HL-60 (cell line): ENCODE measurements at regions not wholly inside any gene's neighbourhood (a gene's known extent, or its start where the extent isn't known, plus 50 kb on each side); places are given as distances from the start of the nearest gene placed in this dataset.

Experiments used
- DNase-seq, 2 experiments: peaks; one replicate each; pipeline ENCODE4 v3.0.0-alpha.2; 2010 to 2020; ENCODE audit warnings: low read depth in 1 of 2, low spot score in 1 of 2
- H3K27ac ChIP-seq: fragments of 250-450 bp; sonication (Bioruptor Pico); replicated peaks from 2 replicates; pipeline ENCODE4 v1.5.1; 2020; ENCODE audit warnings: mild to moderate bottlenecking, moderate library complexity
- H3K27me3 ChIP-seq: fragments of 250-450 bp; sonication (Bioruptor Pico); 2 replicates; pipeline ENCODE4 v1.5.1; 2021; ENCODE audit warnings: mild to moderate bottlenecking, moderate library complexity; ENCODE audit not compliant: insufficient read depth, poor library complexity, severe bottlenecking
- H3K4me3 ChIP-seq: replicated peaks from 2 replicates; pipeline ENCODE4 v1.5.1; 2011; ENCODE audit warnings: mild to moderate bottlenecking, control low read depth, low read length; ENCODE audit not compliant: insufficient read depth
- GABPA ChIP-seq: IDR thresholded peaks from 2 replicates; pipeline ENCODE4 v1.6.1; 2012; ENCODE audit warnings: low read depth
- POLR2AphosphoS5 ChIP-seq: IDR thresholded peaks from 2 replicates; pipeline ENCODE4 v1.6.1; 2012; ENCODE audit warnings: low read depth
- SPI1 ChIP-seq: IDR thresholded peaks from 2 replicates; pipeline ENCODE4 v1.6.1; 2012; ENCODE audit warnings: low read depth, mild to moderate bottlenecking, borderline replicate concordance
- TF ChIP-seq, protein P1 (sequence below): IDR thresholded peaks from one replicate; pipeline ENCODE4 v1.5.1; 2011; ENCODE audit warnings: low read length, control low read depth, inconsistent platforms; ENCODE audit not compliant: insufficient read depth
- TF ChIP-seq, protein P2 (sequence below): IDR thresholded peaks from 2 replicates; pipeline ENCODE4 v1.6.1; 2012; ENCODE audit warnings: low read depth; ENCODE audit not compliant: insufficient replicate concordance

DNA sequence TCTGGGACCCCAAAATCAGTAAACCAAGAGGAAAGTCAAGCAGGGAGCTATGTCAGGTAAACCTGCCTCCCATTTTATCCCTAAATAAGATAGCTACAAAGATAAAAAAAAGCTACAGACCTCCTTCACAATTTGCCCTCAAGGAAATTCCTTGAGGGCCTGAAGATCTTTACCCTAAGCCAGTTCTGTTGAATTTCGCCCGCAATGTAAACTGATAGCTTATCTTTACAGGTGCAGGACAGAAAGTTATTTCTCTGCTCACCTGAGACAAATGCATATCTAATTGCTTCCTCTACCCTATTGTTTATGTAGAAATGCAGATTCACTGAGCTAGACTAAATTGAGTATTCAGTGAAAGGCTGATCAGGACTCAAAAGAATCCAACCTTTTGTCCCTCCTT is 153.4 kb upstream of the CHRM3 start:
- DNase-seq = no peak
- no peaks in the 10 kb centered on the region for H3K27me3 ChIP-seq
- TF ChIP-seq, protein P1, sequence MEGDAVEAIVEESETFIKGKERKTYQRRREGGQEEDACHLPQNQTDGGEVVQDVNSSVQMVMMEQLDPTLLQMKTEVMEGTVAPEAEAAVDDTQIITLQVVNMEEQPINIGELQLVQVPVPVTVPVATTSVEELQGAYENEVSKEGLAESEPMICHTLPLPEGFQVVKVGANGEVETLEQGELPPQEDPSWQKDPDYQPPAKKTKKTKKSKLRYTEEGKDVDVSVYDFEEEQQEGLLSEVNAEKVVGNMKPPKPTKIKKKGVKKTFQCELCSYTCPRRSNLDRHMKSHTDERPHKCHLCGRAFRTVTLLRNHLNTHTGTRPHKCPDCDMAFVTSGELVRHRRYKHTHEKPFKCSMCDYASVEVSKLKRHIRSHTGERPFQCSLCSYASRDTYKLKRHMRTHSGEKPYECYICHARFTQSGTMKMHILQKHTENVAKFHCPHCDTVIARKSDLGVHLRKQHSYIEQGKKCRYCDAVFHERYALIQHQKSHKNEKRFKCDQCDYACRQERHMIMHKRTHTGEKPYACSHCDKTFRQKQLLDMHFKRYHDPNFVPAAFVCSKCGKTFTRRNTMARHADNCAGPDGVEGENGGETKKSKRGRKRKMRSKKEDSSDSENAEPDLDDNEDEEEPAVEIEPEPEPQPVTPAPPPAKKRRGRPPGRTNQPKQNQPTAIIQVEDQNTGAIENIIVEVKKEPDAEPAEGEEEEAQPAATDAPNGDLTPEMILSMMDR = no peak
- TF ChIP-seq POLR2AphosphoS5 = no peak
- TF ChIP-seq SPI1 = no peak
- no peak for TF ChIP-seq GABPA
- TF ChIP-seq, protein P2, sequence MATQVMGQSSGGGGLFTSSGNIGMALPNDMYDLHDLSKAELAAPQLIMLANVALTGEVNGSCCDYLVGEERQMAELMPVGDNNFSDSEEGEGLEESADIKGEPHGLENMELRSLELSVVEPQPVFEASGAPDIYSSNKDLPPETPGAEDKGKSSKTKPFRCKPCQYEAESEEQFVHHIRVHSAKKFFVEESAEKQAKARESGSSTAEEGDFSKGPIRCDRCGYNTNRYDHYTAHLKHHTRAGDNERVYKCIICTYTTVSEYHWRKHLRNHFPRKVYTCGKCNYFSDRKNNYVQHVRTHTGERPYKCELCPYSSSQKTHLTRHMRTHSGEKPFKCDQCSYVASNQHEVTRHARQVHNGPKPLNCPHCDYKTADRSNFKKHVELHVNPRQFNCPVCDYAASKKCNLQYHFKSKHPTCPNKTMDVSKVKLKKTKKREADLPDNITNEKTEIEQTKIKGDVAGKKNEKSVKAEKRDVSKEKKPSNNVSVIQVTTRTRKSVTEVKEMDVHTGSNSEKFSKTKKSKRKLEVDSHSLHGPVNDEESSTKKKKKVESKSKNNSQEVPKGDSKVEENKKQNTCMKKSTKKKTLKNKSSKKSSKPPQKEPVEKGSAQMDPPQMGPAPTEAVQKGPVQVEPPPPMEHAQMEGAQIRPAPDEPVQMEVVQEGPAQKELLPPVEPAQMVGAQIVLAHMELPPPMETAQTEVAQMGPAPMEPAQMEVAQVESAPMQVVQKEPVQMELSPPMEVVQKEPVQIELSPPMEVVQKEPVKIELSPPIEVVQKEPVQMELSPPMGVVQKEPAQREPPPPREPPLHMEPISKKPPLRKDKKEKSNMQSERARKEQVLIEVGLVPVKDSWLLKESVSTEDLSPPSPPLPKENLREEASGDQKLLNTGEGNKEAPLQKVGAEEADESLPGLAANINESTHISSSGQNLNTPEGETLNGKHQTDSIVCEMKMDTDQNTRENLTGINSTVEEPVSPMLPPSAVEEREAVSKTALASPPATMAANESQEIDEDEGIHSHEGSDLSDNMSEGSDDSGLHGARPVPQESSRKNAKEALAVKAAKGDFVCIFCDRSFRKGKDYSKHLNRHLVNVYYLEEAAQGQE = no peak
- no peak overlapping the region for H3K27ac ChIP-seq
- no peak overlapping the region for H3K4me3 ChIP-seq

DNA sequence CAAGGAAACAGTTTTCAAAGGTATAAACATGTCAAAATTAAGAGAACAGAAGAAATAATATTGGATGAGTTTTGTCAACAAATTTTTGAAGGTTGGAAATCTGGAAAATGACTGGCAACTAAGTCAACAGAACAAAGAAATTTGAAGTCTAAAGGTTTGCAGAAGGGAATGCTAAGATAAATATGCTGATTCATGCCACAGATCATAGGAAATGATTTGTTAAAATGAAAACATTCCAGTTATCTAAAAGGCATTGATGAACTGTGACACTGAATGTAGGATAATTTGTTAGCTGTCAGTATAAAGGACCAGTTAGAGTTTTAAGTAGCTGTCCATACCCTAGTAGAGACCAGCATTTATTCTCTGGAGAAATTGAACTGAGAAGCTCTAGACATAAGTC is 157.9 kb upstream of the CHRM3 start:
- TF ChIP-seq, protein P1 = no peak

DNA sequence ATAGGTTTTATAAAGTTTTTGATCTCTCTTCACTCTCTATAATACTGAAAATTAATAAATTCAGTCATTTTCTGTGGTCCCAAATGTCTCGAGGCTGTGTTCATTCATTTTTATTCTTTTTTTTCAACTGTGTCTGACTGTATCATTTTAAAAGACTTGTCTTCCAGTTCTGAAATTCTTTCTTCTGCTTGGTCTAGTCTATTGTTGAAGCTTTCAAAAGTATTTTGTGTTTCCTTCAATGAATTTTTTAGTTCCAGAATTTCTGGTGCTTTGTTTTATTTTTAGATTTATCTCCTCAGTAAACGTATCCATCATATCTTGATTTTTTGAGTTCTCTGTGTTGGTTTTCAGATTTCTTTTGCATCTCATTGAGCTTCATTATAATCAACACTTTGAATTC is 161.0 kb upstream of the CHRM3 start:
- Histone ChIP-seq H3K27me3 (no peaks in the 10 kb centered on the region), H3K27ac (no peak overlapping the region), H3K4me3 (no peak overlapping the region)
- TF ChIP-seq, protein P1 = no peak
- TF ChIP-seq POLR2AphosphoS5 (no peak), SPI1 (no peak), GABPA (no peak)
- TF ChIP-seq, protein P2 = no peak
- no peak for DNase-seq

More for the DNA sequence above, 157.9 kb upstream of the CHRM3 start:
- no peaks in the 10 kb centered on the region for H3K27me3 ChIP-seq
- H3K27ac ChIP-seq = no peak overlapping the region
- H3K4me3 ChIP-seq = no peak overlapping the region
- DNase-seq = no peak

DNA sequence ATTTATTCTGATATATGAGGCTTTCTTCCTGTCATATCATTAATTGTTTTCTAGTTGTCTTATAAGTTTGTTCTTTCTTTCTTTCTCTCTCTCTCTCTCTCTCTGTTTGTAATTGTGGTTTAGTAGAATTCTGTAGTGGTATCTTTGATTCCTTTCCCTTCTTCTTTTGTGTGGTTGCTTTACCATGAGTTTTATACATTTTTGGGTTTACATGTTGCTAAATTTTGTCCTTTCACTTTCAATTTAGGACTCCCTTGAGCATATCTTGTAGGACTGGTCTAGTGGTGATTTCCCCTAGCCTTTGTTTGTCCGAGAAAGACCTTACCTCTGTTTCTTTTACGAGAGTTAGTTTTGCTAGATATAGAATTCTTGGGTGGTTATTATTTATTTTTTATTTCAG is 162.3 kb upstream of the CHRM3 start:
- Histone ChIP-seq H3K27ac (no peak overlapping the region), H3K4me3 (no peak overlapping the region), H3K27me3 (no peaks in the 10 kb centered on the region)
- TF ChIP-seq, protein P2 = no peak
- TF ChIP-seq, protein P1 = no peak
- TF ChIP-seq GABPA = no peak
- no peak for TF ChIP-seq POLR2AphosphoS5
- no peak for TF ChIP-seq SPI1
- no peak for DNase-seq
